Testis (tissue), 2 donors: ENCODE measurements at regions not wholly inside any gene's neighbourhood (a gene's known extent, or its start where the extent isn't known, plus 50 kb on each side); places are given as distances from the start of the nearest gene placed in this dataset.

Experiments used
- DNase-seq: peaks from one replicate; pipeline ENCODE4 v3.0.0-alpha.2; 2019
- H3K27ac ChIP-seq, 2 donors: fragments of 200-600 bp; sonication (generic); one replicate each; pipeline ENCODE4 v1.5.1; 2019
- H3K27me3 ChIP-seq: fragments of 200-600 bp; sonication (generic); one replicate; pipeline ENCODE4 v1.5.1; 2019
- H3K36me3 ChIP-seq: fragments of 200-600 bp; sonication (generic); one replicate; pipeline ENCODE4 v1.5.1; 2017; ENCODE audit warnings: low read depth; ENCODE audit errors: missing control alignments
- H3K4me1 ChIP-seq: fragments of 200-600 bp; sonication (generic); one replicate; pipeline ENCODE4 v1.5.1; 2019
- H3K4me3 ChIP-seq, 2 donors: fragments of 200-600 bp; sonication (generic); one replicate each; pipeline ENCODE4 v1.5.1; 2017 to 2019
- H3K9me3 ChIP-seq: fragments of 200-600 bp; sonication (generic); one replicate; pipeline ENCODE4 v1.5.1; 2017
- CTCF ChIP-seq, 3 experiments: fragments of 450-650 bp in 2 of 3; fragments of 200-600 bp in 1 of 3; sonication (generic) in 1 of 3; IDR thresholded peaks; one replicate each; pipeline ENCODE4 v1.5.1; 2016 to 2019; ENCODE audit warnings: antibody characterized with exemption in 3 of 3, mild to moderate bottlenecking in 2 of 3, moderate library complexity in 1 of 3
- POLR2A ChIP-seq: fragments of 450-650 bp; IDR thresholded peaks from one replicate; pipeline ENCODE4 v1.6.1; 2017; ENCODE audit warnings: antibody characterized with exemption, mild to moderate bottlenecking, moderate library complexity
- WGBS, 2 donors: methylation state at CpG; one replicate each; pipeline ENCODE4 v1.1.5; 2018; 5-methylcytosine and 5-hydroxymethylcytosine counted together
- intact Hi-C: fragments of 100-400 bp; cut with DNase I; formaldehyde crosslinking; loops from one replicate; pipeline ENCODE4 v1.15.1; 2023; ENCODE audit warnings: low total_unique reads

GRCh38 chr5:66306844-66307315, 162.8 kb downstream of the SREK1 start:
- H3K27ac ChIP-seq = no peak overlapping the region
- H3K4me1 ChIP-seq = no peaks in the 10 kb centered on the region
- DNase-seq = peak; percentile 18
- H3K9me3 ChIP-seq = no peaks in the 10 kb centered on the region
- no peaks in the 10 kb centered on the region for H3K27me3 ChIP-seq
- no peaks in the 10 kb centered on the region for H3K36me3 ChIP-seq
- TF ChIP-seq POLR2A (no peak), CTCF (IDR thresholded peaks at IDR 0.05) (no peak)
- H3K4me3 ChIP-seq = no peak overlapping the region
- WGBS, 2 donors = 30 to 38% methylated on average over 7 of the region's 7 CpGs
- intact Hi-C loops = loop anchor here (10.0 kb wide), 1 partner anchor 448 kb away; no protein-coding TSS in a partner anchor

GRCh38 chr5:66307647-66308241, 163.6 kb downstream of the SREK1 start:
- intact Hi-C loops = loop anchor here (10.0 kb wide), 1 partner anchor 447 kb away; no protein-coding TSS in a partner anchor
- no peak overlapping the region for H3K4me3 ChIP-seq
- no peaks in the 10 kb centered on the region for H3K4me1 ChIP-seq
- no peak overlapping the region for H3K27ac ChIP-seq
- H3K36me3 ChIP-seq = no peaks in the 10 kb centered on the region
- WGBS, 2 donors = 22 to 23% methylated on average over 6 of the region's 6 CpGs
- TF ChIP-seq CTCF (IDR thresholded peaks at IDR 0.05) (peak; percentile 75 to 82 (median 82)), POLR2A (no peak)
- DNase-seq = no peak
- H3K9me3 ChIP-seq = no peaks in the 10 kb centered on the region
- no peaks in the 10 kb centered on the region for H3K27me3 ChIP-seq

- Histone ChIP-seq H3K36me3 (no peaks in the 10 kb centered on the region), H3K27ac (no peak overlapping the region), H3K27me3 (no peaks in the 10 kb centered on the region), H3K9me3 (no peaks in the 10 kb centered on the region), H3K4me3 (no peak overlapping the region), H3K4me1 (no peaks in the 10 kb centered on the region)
- intact Hi-C loops = no loop called here
- TF ChIP-seq CTCF (IDR thresholded peaks at IDR 0.05) (no peak), POLR2A (no peak)
- no peak for DNase-seq
- WGBS, 2 donors = 88 to 89% methylated on average over 2 of the region's 2 CpGs
Observed at GRCh38 chr5:66312266-66312665, 168.2 kb downstream of the SREK1 start.

- TF ChIP-seq CTCF (IDR thresholded peaks at IDR 0.05) = no peak
- TF ChIP-seq POLR2A = no peak
- Histone ChIP-seq H3K4me1 (no peaks in the 10 kb centered on the region), H3K9me3 (no peaks in the 10 kb centered on the region), H3K27ac (no peak overlapping the region), H3K36me3 (no peaks in the 10 kb centered on the region), H3K27me3 (no peaks in the 10 kb centered on the region), H3K4me3 (no peak overlapping the region)
- no peak for DNase-seq
- intact Hi-C loops = no loop called here
Observed at GRCh38 chr5:66315784-66316183, 171.7 kb downstream of the SREK1 start.
